Neural crest cell (in vitro differentiated cells): ENCODE measurements at regions not wholly inside any gene's neighbourhood (a gene's known extent, or its start where the extent isn't known, plus 50 kb on each side); places are given as distances from the start of the nearest gene placed in this dataset.

Source experiments
- DNase-seq: peaks from one replicate; pipeline ENCODE4 v3.0.0; 2021; ENCODE audit warnings: low read depth, mixed read lengths, low spot score
- H3K27ac Mint-ChIP-seq: one replicate; pipeline ENCODE4 v1.8.0; 2021; ENCODE audit warnings: mild to moderate bottlenecking, mixed read lengths; ENCODE audit not compliant: unreplicated experiment
- H3K27me3 Mint-ChIP-seq: 2 replicates; pipeline ENCODE4 v1.8.0; 2021; ENCODE audit warnings: low read depth, mild to moderate bottlenecking, mixed read lengths
- H3K36me3 Mint-ChIP-seq: 2 replicates; pipeline ENCODE4 v1.8.0; 2021; ENCODE audit warnings: low read depth, mild to moderate bottlenecking, mixed read lengths
- H3K4me1 Mint-ChIP-seq: 2 replicates; pipeline ENCODE4 v1.8.0; 2021; ENCODE audit warnings: mixed read lengths
- H3K4me3 Mint-ChIP-seq: one replicate; pipeline ENCODE4 v1.8.0; 2021; ENCODE audit warnings: mild to moderate bottlenecking, mixed read lengths
- H3K9me3 Mint-ChIP-seq: 2 replicates; pipeline ENCODE4 v1.8.0; 2021; ENCODE audit warnings: mixed read lengths
- CTCF ChIP-seq: fragments of 200-600 bp; sonication (generic); conservative IDR thresholded peaks from 2 replicates; pipeline ENCODE4 v1.5.0; 2021; ENCODE audit warnings: antibody characterized with exemption, mild to moderate bottlenecking

- DNase-seq: no peak
- Mint-ChIP-seq H3K27me3 (no peaks in the 10 kb centered on the region), H3K9me3 (no peaks in the 10 kb centered on the region), H3K27ac (no peak overlapping the region), H3K4me1 (peaks cover 9% of the 10 kb centered on the region), H3K4me3 (no peak overlapping the region), H3K36me3 (no peaks in the 10 kb centered on the region)
- no peak for TF ChIP-seq CTCF
Observed at GRCh38 chr10:105592468-105592867, 951.4 kb downstream of the SORCS3 start.

GRCh38 chr10:105586451-105587098, 945.5 kb downstream of the SORCS3 start:
- H3K4me3 Mint-ChIP-seq: no peak overlapping the region
- no peaks in the 10 kb centered on the region for H3K27me3 Mint-ChIP-seq
- peaks cover 3% of the 10 kb centered on the region for H3K4me1 Mint-ChIP-seq
- H3K9me3 Mint-ChIP-seq: no peaks in the 10 kb centered on the region
- no peak overlapping the region for H3K27ac Mint-ChIP-seq
- H3K36me3 Mint-ChIP-seq: no peaks in the 10 kb centered on the region
- no peak for TF ChIP-seq CTCF
- no peak for DNase-seq

GRCh38 chr10:105585753-105586152, 944.7 kb downstream of the SORCS3 start:
- Mint-ChIP-seq H3K4me3 (no peak overlapping the region), H3K9me3 (no peaks in the 10 kb centered on the region), H3K27ac (no peak overlapping the region), H3K27me3 (no peaks in the 10 kb centered on the region), H3K36me3 (no peaks in the 10 kb centered on the region), H3K4me1 (no peaks in the 10 kb centered on the region)
- TF ChIP-seq CTCF: no peak
- DNase-seq: no peak

- no peaks in the 10 kb centered on the region for H3K36me3 Mint-ChIP-seq
- no peaks in the 10 kb centered on the region for H3K27me3 Mint-ChIP-seq
- no peak overlapping the region for H3K4me3 Mint-ChIP-seq
- H3K4me1 Mint-ChIP-seq: no peaks in the 10 kb centered on the region
- no peak for TF ChIP-seq CTCF
- no peak for DNase-seq
- no peak overlapping the region for H3K27ac Mint-ChIP-seq
- no peaks in the 10 kb centered on the region for H3K9me3 Mint-ChIP-seq
Observed at GRCh38 chr10:105585171-105585570, 944.1 kb downstream of the SORCS3 start.

- Mint-ChIP-seq H3K9me3 (peaks cover under 1% of the 10 kb centered on the region), H3K27me3 (no peaks in the 10 kb centered on the region), H3K4me3 (no peak overlapping the region), H3K27ac (no peak overlapping the region), H3K4me1 (no peaks in the 10 kb centered on the region), H3K36me3 (no peaks in the 10 kb centered on the region)
- TF ChIP-seq CTCF: no peak
- DNase-seq: no peak
Observed at GRCh38 chr10:105579112-105579511, 938.0 kb downstream of the SORCS3 start.
